Suprapubic skin (tissue), 4 donors: ENCODE measurements at regions not wholly inside any gene's neighbourhood (a gene's known extent, or its start where the extent isn't known, plus 50 kb on each side); places are given as distances from the start of the nearest gene placed in this dataset.
"Not testable (repeated sequence)": the region's sequence is repeated elsewhere in the genome, so short reads cannot be mapped to it uniquely, and the experiment has no call there.

ENCODE experiments used
- CTCF ChIP-seq, 2 donors: fragments of 200-600 bp in 1 of 2; fragments of 450-650 bp in 1 of 2; sonication (generic) in 1 of 2; IDR thresholded peaks; one replicate each; pipeline ENCODE4 v1.5.1; 2016 to 2019; ENCODE audit warnings: antibody characterized with exemption in 2 of 2, mild to moderate bottlenecking in 1 of 2, moderate library complexity in 1 of 2
- EP300 ChIP-seq: sonication (generic); formaldehyde crosslinking; IDR thresholded peaks from one replicate; pipeline ENCODE4 v1.6.1; 2017; ENCODE audit warnings: antibody characterized with exemption
- POLR2AphosphoS5 ChIP-seq, 3 donors: sonication (generic); formaldehyde crosslinking; IDR thresholded peaks; one replicate each; pipeline ENCODE4 v1.6.1; 2017; ENCODE audit warnings: antibody characterized with exemption in 3 of 3

- not testable (repeated sequence) for TF ChIP-seq CTCF (IDR thresholded peaks at IDR 0.05); EP300; POLR2AphosphoS5 (IDR thresholded peaks at IDR 0.05)
These were observed 327.5 kb downstream of the PCDH11X start for GRCh38 chrX:92106671-92107070.
